Neutrophil (primary cell): ENCODE measurements at regions not wholly inside any gene's neighbourhood (a gene's known extent, or its start where the extent isn't known, plus 50 kb on each side); places are given as distances from the start of the nearest gene placed in this dataset.
"Not testable (repeated sequence)": the region's sequence is repeated elsewhere in the genome, so short reads cannot be mapped to it uniquely, and the experiment has no call there.

ENCODE experiments used
- H3K27ac ChIP-seq: fragments of 200-600 bp; sonication (generic); 2 replicates; pipeline ENCODE4 v1.5.1; 2016; ENCODE audit warnings: mild to moderate bottlenecking, moderate library complexity
- H3K27me3 ChIP-seq: fragments of 200-600 bp; sonication (generic); 2 replicates; pipeline ENCODE4 v1.6.0; 2016; ENCODE audit warnings: mild to moderate bottlenecking
- H3K36me3 ChIP-seq: fragments of 200-600 bp; sonication (generic); 2 replicates; pipeline ENCODE4 v1.5.1; 2017
- H3K4me1 ChIP-seq, 2 experiments: fragments of 200-600 bp in 1 of 2; sonication (generic) in 1 of 2; 1 replicate in 1 of 2; 2 replicates in 1 of 2; pipeline versions ENCODE4 v1.5.1 to v1.6.1; 2013 to 2016; ENCODE audit warnings: low read depth in 1 of 2, low read length in 1 of 2, mild to moderate bottlenecking in 1 of 2, moderate library complexity in 1 of 2; ENCODE audit not compliant: control insufficient read depth in 1 of 2, insufficient read depth in 1 of 2
- H3K4me3 ChIP-seq, 2 experiments: fragments of 200-600 bp in 1 of 2; sonication (generic) in 1 of 2; 1 replicate in 1 of 2; 2 replicates in 1 of 2; pipeline ENCODE4 v1.5.1; 2013 to 2016; ENCODE audit warnings: low read depth in 1 of 2, low read length in 1 of 2, mild to moderate bottlenecking in 1 of 2, moderate library complexity in 1 of 2
- H3K9me3 ChIP-seq: fragments of 200-600 bp; sonication (generic); 2 replicates; pipeline ENCODE4 v1.5.1; 2016
- TF ChIP-seq, protein P1 (sequence below): fragments of 200-600 bp; sonication (generic); IDR thresholded peaks from 2 replicates; pipeline ENCODE4 v1.5.1; 2016; ENCODE audit warnings: antibody characterized with exemption

DNA sequence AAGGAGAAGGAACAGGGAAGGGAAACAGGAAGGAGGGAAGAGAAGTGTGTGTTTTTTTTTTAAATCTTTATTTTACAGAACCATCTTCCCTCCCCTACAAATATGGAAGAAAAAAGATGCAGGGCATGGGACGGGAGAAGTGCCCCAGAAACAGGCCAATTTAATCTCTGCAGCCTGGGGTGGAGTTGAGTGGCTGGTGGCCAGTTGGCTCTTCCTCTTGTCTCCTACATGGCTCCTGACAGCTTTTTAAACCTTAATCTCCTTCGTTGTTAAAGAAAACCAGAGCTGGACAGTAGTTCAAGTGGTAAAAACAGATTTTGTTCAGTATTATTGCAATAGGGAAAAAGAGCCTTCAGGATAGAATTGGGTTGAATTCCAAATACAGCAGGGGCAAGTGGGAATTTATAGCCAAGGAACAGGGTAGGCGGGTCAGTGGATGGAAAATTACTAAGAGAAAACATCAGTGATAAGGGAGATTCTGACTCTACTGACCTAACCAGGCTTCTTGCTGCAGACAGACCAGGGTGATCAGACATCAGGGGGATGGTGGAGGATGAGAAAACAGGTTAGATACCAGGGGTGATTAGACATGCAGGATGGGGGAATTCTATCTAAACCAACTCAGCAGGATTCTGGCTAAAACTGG lies 125.1 kb upstream of the CLINT1 start:
- TF ChIP-seq, protein P1, sequence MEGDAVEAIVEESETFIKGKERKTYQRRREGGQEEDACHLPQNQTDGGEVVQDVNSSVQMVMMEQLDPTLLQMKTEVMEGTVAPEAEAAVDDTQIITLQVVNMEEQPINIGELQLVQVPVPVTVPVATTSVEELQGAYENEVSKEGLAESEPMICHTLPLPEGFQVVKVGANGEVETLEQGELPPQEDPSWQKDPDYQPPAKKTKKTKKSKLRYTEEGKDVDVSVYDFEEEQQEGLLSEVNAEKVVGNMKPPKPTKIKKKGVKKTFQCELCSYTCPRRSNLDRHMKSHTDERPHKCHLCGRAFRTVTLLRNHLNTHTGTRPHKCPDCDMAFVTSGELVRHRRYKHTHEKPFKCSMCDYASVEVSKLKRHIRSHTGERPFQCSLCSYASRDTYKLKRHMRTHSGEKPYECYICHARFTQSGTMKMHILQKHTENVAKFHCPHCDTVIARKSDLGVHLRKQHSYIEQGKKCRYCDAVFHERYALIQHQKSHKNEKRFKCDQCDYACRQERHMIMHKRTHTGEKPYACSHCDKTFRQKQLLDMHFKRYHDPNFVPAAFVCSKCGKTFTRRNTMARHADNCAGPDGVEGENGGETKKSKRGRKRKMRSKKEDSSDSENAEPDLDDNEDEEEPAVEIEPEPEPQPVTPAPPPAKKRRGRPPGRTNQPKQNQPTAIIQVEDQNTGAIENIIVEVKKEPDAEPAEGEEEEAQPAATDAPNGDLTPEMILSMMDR: no peak
- H3K4me1 ChIP-seq: no peaks in the 10 kb centered on the region
- no peaks in the 10 kb centered on the region for H3K36me3 ChIP-seq
- H3K27ac ChIP-seq: no peak overlapping the region
- no peaks in the 10 kb centered on the region for H3K27me3 ChIP-seq
- H3K9me3 ChIP-seq: no peaks in the 10 kb centered on the region
- no peak overlapping the region for H3K4me3 ChIP-seq

DNA sequence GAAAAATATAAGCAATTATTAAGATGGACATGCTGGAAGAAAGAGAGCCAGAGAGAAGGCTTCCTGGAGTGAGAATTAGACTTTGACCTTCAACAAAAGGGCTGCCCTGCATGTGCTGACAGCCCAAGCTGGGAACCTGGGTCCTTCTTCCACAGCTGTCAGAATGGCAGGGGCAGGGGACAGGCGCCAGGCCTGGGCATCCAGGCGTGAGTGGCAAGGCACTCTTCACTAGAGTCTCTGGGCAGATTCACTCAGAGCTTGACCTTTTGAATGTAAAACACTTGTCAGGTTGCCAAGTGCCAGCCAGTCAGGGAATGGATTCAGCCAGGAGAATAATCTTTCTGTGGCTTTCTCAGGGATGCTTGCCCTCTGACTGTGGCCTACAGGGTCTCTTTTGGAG lies 119.1 kb upstream of the CLINT1 start:
- no peaks in the 10 kb centered on the region for H3K36me3 ChIP-seq
- TF ChIP-seq, protein P1: no peak
- no peak overlapping the region for H3K27ac ChIP-seq
- H3K4me3 ChIP-seq: no peak overlapping the region
- H3K4me1 ChIP-seq: no peaks in the 10 kb centered on the region
- H3K9me3 ChIP-seq: no peaks in the 10 kb centered on the region
- no peaks in the 10 kb centered on the region for H3K27me3 ChIP-seq

DNA sequence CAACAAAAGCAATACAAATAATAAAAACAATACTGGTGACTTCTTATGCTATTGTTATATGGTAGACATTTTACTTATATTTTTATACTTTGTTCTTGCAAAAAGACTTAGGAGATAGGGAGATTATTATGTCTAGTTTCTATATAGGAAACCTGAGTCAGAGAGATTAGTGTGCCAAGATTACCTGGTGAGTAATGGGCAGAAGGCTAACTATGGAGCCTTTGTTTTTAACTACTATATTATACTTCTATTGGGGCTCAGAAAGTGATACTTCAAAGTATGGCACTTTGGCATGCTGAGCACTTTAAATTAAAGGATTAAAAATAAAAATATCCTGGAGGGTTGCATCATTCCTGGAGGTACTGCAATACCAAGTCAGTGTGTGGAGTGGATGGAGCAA lies 117.5 kb upstream of the CLINT1 start:
- Histone ChIP-seq H3K4me3 (no peak overlapping the region), H3K27me3 (peaks cover 6% of the 10 kb centered on the region), H3K27ac (no peak overlapping the region), H3K4me1 (no peaks in the 10 kb centered on the region), H3K36me3 (no peaks in the 10 kb centered on the region), H3K9me3 (no peaks in the 10 kb centered on the region)
- TF ChIP-seq, protein P1: no peak

DNA sequence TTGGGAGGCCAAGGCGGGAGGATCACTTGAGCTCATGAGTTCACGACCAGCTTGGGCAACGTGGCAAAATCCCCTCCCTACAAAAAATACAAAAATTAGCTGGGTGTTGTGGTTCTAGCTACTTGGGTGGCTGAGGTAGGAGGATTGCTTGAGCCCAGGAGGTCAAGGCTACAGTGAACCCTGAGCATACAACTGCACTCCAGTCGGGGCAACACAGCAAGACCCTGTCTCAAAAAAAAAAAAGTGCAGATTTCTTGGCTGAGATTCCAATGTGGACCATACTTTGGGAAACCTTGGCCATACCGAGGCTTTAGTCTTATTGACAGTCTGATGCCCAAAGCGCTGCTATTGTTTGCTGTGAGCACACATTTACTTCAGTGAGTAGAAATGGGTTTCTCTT lies 113.6 kb upstream of the CLINT1 start:
- H3K36me3 ChIP-seq: no peaks in the 10 kb centered on the region
- H3K27me3 ChIP-seq: peaks cover 6% of the 10 kb centered on the region
- H3K9me3 ChIP-seq: no peaks in the 10 kb centered on the region
- H3K4me1 ChIP-seq: no peaks in the 10 kb centered on the region
- no peak overlapping the region for H3K27ac ChIP-seq
- no peak overlapping the region for H3K4me3 ChIP-seq
- TF ChIP-seq, protein P1: no peak

DNA sequence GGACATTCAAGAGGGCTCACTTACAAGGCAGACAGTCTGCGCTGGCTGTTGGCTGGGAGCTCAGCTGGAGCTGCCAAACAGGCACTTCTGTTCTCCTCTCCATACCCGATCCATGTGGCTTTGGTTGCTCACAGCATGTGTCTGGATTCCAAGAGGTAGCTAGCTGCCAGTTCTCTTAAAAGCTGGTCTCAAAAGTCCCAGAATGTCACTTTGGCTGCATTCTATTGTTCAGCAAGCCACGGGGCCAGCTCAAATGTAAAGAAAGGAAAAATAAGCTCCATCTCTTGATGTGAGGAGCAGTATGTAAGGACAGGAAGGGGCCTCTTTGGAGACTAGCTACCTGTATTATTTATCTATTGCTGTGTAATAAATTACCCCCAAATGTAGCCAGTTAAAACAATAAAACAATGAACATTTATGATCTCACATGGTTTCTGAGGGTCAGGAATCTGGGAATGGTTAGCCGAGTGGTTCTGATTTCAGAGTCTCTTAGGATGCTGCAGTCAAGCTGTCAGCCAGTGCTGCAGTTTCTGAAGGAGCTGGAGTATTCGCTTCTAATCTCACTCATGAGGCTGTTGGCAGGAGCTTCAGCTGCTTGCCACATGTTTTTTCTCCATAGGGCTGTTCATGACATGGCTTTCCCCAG lies 112.7 kb upstream of the CLINT1 start:
- H3K27me3 ChIP-seq: peaks cover 6% of the 10 kb centered on the region

DNA sequence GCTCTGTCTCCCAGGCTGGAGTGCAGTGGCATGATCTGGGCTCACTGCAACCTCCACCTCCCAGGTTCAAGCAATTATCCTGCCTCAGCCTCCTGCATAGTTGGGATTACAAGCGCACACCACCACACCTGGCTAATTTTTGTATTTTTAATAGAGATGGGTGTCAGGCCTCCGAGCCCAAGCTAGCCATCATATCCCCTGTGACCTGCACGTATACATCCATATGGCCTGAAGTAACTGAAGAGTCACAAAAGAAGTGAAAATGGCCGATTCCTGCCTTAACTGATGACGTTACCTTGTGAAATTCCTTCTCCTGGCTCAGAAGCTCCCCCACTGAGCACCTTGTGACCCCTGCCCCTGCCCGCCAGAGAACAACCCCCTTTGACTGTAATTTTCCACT lies 109.6 kb upstream of the CLINT1 start:
- not testable (repeated sequence) for H3K27ac ChIP-seq, H3K27me3 ChIP-seq, H3K4me3 ChIP-seq, H3K4me1 ChIP-seq, H3K9me3 ChIP-seq, H3K36me3 ChIP-seq

More for the DNA sequence above, 112.7 kb upstream of the CLINT1 start:
- TF ChIP-seq, protein P1: no peak
- Histone ChIP-seq H3K4me1 (no peaks in the 10 kb centered on the region), H3K36me3 (no peaks in the 10 kb centered on the region), H3K4me3 (no peak overlapping the region), H3K27ac (no peak overlapping the region), H3K9me3 (no peaks in the 10 kb centered on the region)
